K562 (cell line): ENCODE measurements at regions not wholly inside any gene's neighbourhood (a gene's known extent, or its start where the extent isn't known, plus 50 kb on each side); places are given as distances from the start of the nearest gene placed in this dataset.

Experiments
- CBFA2T3 ChIP-seq: fragments of 450-650 bp; IDR thresholded peaks from 2 replicates; pipeline ENCODE4 v1.6.1; 2017
- CREM ChIP-seq: IDR thresholded peaks from 2 replicates; pipeline ENCODE4 v1.6.1; 2014; ENCODE audit warnings: antibody characterized with exemption, low read depth
- EGR1 ChIP-seq: fragments of 450-650 bp; conservative IDR thresholded peaks from 2 replicates; pipeline ENCODE4 v1.6.1; 2017; ENCODE audit warnings: mild to moderate bottlenecking
- HDAC6 ChIP-seq: IDR thresholded peaks from 2 replicates; pipeline ENCODE4 v1.6.1; 2012; ENCODE audit warnings: low read depth, mild to moderate bottlenecking, control low read depth, inconsistent platforms, low read length, moderate library complexity
- MYC ChIP-seq, 2 experiments: fragments of 250-450 bp in 1 of 2; sonication (Bioruptor Pico) in 1 of 2; IDR thresholded peaks; 2 replicates each; pipeline versions ENCODE4 v1.5.1 to v1.6.1; 2012 to 2021; ENCODE audit warnings: low read depth in 2 of 2, borderline replicate concordance in 1 of 2, improper control_type of control experiment in 1 of 2, low read length in 1 of 2, mild to moderate bottlenecking in 1 of 2, moderate library complexity in 1 of 2
- NFATC3 ChIP-seq: fragments of 450-650 bp; IDR thresholded peaks from 2 replicates; pipeline ENCODE4 v1.6.1; 2017; ENCODE audit warnings: mild to moderate bottlenecking
- SPI1 ChIP-seq: IDR thresholded peaks from 2 replicates; pipeline ENCODE4 v1.6.1; 2011; ENCODE audit warnings: low read depth, low read length, control low read depth, borderline replicate concordance
- SUPT5H ChIP-seq: fragments of 450-650 bp; IDR thresholded peaks from 2 replicates; pipeline ENCODE4 v1.6.1; 2016
- TEAD1 ChIP-seq, 2 experiments: fragments of 450-650 bp in 1 of 2; sonication (generic) in 1 of 2; formaldehyde crosslinking; IDR thresholded peaks; 2 replicates each; pipeline versions ENCODE4 v1.4.0 to v1.8.0; 2020 to 2022; ENCODE audit warnings: mild to moderate bottlenecking in 2 of 2, missing genetic modification reagents in 1 of 2
- ZBTB1 ChIP-seq: sonication (generic); formaldehyde crosslinking; IDR thresholded peaks from 2 replicates; pipeline ENCODE4 v1.8.1; 2023; ENCODE audit warnings: missing genetic modification reagents, low read depth, mild to moderate bottlenecking, borderline replicate concordance
- ZNF384 ChIP-seq: IDR thresholded peaks from 2 replicates; pipeline ENCODE4 v1.6.1; 2012; ENCODE audit warnings: low read depth, low read length, improper control_type of control experiment
- TF ChIP-seq, protein P1 (sequence below): IDR thresholded peaks from 3 replicates; pipeline ENCODE4 v1.6.1; 2011; ENCODE audit warnings: borderline replicate concordance, mild to moderate bottlenecking; ENCODE audit not compliant: insufficient read length, insufficient read depth
- TF ChIP-seq, protein P2 (sequence below): sonication (generic); formaldehyde crosslinking; IDR thresholded peaks from 2 replicates; pipeline ENCODE4 v1.8.0; 2022; ENCODE audit warnings: mild to moderate bottlenecking, missing genetic modification reagents
- TF ChIP-seq, protein P3 (sequence below): fragments of 250-450 bp; sonication (Bioruptor Pico); IDR thresholded peaks from 2 replicates; pipeline ENCODE4 v1.5.1; 2021; ENCODE audit warnings: mild to moderate bottlenecking
- TF ChIP-seq, protein P4 (sequence below), 2 experiments: fragments of 450-650 bp in 1 of 2; IDR thresholded peaks; 2 replicates each; pipeline ENCODE4 v1.6.1; 2011 to 2017; ENCODE audit warnings: low read depth in 2 of 2, antibody characterized with exemption in 1 of 2, borderline replicate concordance in 1 of 2, low read length in 1 of 2, mild to moderate bottlenecking in 1 of 2, mixed read lengths in 1 of 2; ENCODE audit not compliant: control insufficient read depth in 1 of 2
- TF ChIP-seq, protein P5 (sequence below): sonication (generic); formaldehyde crosslinking; IDR thresholded peaks from 2 replicates; pipeline ENCODE4 v1.9.0; 2022; ENCODE audit warnings: mild to moderate bottlenecking, missing genetic modification reagents

DNA sequence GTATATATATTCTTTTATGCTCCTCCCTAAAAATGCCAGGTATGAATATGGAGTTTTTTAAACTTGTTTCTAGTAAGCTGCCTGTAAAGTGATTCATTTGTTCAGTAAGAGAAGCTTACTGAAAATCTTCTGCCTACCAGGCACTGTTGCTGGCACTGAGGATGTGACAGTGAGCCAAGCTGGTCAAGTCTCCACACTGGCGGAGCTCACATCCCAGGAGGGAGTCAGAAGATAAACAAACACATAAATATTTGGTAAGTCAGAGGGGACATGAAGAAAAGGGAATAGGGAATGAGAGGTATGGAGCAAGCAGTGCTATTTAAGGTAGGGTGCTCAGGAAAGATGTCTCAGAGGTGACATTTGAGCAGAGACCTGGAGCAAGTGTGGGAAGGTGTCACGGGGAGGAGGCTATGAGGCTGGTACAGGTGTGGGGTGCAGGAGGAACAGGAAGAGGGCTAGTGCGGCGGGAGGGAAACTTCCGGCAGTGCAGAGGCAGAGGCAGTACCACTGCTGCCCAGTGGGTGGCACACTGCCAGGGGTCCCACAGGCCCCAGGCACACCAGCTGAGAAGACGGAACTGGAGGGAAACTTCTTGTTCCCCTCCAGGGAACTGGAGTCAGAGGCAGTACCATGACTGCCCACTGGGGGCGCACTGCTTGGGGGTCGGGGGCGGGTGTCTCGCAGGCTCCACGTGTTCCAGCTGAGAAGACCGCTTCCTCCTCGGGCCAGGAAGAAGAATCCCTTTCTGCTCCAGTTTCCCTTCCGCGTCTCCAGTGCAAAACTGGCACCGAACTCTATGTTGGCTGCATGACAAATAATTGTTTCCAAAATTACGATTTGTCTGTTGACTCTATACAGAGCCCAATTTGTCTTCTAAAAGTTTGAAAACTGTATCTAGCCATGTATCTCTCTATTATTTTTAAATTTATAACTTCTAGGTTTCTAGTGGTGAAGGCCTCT, 161.0 kb downstream of the TEX36 start (continued):
- TF ChIP-seq HDAC6 (no peak), CBFA2T3 (no peak), SUPT5H (no peak), TEAD1 (CRISPR knock-in tag; IDR thresholded peaks at IDR 0.05) (no peak), ZNF384 (no peak), ZBTB1 (CRISPR knock-in tag) (no peak), CREM (no peak), MYC (IDR thresholded peaks at IDR 0.05; ENCODE audit: low read depth, low read length) (0 out of 2 replicates have a peak, but pooled peaks have one; percentile 15), MYC (CRISPR knock-in tag; IDR thresholded peaks at IDR 0.05; ENCODE audit: borderline replicate concordance, low read depth) (no peak), EGR1 (peak; percentile 25; the same call in 1 of the 2 replicates), NFATC3 (no peak), SPI1 (no peak)
- TF ChIP-seq, protein P1, sequence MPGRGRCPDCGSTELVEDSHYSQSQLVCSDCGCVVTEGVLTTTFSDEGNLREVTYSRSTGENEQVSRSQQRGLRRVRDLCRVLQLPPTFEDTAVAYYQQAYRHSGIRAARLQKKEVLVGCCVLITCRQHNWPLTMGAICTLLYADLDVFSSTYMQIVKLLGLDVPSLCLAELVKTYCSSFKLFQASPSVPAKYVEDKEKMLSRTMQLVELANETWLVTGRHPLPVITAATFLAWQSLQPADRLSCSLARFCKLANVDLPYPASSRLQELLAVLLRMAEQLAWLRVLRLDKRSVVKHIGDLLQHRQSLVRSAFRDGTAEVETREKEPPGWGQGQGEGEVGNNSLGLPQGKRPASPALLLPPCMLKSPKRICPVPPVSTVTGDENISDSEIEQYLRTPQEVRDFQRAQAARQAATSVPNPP = no peak
- TF ChIP-seq, protein P2, sequence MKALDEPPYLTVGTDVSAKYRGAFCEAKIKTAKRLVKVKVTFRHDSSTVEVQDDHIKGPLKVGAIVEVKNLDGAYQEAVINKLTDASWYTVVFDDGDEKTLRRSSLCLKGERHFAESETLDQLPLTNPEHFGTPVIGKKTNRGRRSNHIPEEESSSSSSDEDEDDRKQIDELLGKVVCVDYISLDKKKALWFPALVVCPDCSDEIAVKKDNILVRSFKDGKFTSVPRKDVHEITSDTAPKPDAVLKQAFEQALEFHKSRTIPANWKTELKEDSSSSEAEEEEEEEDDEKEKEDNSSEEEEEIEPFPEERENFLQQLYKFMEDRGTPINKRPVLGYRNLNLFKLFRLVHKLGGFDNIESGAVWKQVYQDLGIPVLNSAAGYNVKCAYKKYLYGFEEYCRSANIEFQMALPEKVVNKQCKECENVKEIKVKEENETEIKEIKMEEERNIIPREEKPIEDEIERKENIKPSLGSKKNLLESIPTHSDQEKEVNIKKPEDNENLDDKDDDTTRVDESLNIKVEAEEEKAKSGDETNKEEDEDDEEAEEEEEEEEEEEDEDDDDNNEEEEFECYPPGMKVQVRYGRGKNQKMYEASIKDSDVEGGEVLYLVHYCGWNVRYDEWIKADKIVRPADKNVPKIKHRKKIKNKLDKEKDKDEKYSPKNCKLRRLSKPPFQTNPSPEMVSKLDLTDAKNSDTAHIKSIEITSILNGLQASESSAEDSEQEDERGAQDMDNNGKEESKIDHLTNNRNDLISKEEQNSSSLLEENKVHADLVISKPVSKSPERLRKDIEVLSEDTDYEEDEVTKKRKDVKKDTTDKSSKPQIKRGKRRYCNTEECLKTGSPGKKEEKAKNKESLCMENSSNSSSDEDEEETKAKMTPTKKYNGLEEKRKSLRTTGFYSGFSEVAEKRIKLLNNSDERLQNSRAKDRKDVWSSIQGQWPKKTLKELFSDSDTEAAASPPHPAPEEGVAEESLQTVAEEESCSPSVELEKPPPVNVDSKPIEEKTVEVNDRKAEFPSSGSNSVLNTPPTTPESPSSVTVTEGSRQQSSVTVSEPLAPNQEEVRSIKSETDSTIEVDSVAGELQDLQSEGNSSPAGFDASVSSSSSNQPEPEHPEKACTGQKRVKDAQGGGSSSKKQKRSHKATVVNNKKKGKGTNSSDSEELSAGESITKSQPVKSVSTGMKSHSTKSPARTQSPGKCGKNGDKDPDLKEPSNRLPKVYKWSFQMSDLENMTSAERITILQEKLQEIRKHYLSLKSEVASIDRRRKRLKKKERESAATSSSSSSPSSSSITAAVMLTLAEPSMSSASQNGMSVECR (CRISPR knock-in tag) = no peak
- TF ChIP-seq, protein P3, sequence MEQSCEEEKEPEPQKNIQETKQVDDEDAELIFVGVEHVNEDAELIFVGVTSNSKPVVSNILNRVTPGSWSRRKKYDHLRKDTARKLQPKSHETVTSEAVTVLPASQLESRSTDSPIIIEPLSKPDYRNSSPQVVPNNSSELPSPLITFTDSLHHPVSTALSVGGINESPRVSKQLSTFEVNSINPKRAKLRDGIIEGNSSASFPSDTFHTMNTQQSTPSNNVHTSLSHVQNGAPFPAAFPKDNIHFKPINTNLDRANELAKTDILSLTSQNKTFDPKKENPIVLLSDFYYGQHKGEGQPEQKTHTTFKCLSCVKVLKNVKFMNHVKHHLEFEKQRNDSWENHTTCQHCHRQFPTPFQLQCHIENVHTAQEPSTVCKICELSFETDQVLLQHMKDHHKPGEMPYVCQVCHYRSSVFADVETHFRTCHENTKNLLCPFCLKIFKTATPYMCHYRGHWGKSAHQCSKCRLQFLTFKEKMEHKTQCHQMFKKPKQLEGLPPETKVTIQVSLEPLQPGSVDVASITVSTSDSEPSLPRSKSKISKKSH (CRISPR knock-in tag) = no peak
- TF ChIP-seq, protein P4, sequence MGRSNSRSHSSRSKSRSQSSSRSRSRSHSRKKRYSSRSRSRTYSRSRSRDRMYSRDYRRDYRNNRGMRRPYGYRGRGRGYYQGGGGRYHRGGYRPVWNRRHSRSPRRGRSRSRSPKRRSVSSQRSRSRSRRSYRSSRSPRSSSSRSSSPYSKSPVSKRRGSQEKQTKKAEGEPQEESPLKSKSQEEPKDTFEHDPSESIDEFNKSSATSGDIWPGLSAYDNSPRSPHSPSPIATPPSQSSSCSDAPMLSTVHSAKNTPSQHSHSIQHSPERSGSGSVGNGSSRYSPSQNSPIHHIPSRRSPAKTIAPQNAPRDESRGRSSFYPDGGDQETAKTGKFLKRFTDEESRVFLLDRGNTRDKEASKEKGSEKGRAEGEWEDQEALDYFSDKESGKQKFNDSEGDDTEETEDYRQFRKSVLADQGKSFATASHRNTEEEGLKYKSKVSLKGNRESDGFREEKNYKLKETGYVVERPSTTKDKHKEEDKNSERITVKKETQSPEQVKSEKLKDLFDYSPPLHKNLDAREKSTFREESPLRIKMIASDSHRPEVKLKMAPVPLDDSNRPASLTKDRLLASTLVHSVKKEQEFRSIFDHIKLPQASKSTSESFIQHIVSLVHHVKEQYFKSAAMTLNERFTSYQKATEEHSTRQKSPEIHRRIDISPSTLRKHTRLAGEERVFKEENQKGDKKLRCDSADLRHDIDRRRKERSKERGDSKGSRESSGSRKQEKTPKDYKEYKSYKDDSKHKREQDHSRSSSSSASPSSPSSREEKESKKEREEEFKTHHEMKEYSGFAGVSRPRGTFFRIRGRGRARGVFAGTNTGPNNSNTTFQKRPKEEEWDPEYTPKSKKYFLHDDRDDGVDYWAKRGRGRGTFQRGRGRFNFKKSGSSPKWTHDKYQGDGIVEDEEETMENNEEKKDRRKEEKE (IDR thresholded peaks at IDR 0.05; ENCODE audit: borderline replicate concordance in 1 of 2, control insufficient read depth in 1 of 2, low read depth in 2 of 2, low read length in 1 of 2) = no peak
- TF ChIP-seq, protein P5, sequence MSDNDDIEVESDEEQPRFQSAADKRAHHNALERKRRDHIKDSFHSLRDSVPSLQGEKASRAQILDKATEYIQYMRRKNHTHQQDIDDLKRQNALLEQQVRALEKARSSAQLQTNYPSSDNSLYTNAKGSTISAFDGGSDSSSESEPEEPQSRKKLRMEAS = no peak
